SU-DHL-6 (cell line): ENCODE measurements at regions not wholly inside any gene's neighbourhood (a gene's known extent, or its start where the extent isn't known, plus 50 kb on each side); places are given as distances from the start of the nearest gene placed in this dataset.

Source experiments
- EZH2phosphoT487 ChIP-seq: fragments of 200-600 bp; sonication (generic), shearing (Covaris generic); conservative IDR thresholded peaks from 2 replicates; pipeline ENCODE4 v1.6.1; 2018; ENCODE audit warnings: mild to moderate bottlenecking, antibody characterized with exemption, low read length, moderate library complexity, mixed read lengths
- TF ChIP-seq, protein P1 (sequence below): fragments of 200-600 bp; sonication (generic); IDR thresholded peaks from one replicate; pipeline ENCODE4 v1.5.1; 2017; ENCODE audit warnings: antibody characterized with exemption, mild to moderate bottlenecking, low read length, moderate library complexity; ENCODE audit not compliant: insufficient read depth, poor library complexity, severe bottlenecking

DNA sequence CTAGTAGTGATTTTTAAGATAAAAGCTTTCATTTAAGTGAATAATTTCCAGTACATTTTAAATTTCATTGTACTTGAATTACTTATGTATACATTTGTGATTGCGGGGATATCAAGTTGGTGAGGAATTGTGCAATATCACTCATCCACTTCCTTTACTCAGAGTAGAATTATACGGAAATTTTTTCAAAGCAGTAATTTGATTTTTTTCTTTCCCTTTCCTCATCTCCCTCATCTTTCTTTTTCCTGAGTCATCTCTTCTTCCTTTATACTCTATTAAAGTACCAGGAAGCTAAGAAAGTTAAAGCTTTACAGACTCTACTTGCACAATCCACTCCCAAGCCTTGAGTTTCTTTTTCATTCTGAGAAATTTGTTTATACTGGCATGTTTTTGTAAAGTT is 60.9 kb upstream of the DEFB112 start:
- TF ChIP-seq, protein P1, sequence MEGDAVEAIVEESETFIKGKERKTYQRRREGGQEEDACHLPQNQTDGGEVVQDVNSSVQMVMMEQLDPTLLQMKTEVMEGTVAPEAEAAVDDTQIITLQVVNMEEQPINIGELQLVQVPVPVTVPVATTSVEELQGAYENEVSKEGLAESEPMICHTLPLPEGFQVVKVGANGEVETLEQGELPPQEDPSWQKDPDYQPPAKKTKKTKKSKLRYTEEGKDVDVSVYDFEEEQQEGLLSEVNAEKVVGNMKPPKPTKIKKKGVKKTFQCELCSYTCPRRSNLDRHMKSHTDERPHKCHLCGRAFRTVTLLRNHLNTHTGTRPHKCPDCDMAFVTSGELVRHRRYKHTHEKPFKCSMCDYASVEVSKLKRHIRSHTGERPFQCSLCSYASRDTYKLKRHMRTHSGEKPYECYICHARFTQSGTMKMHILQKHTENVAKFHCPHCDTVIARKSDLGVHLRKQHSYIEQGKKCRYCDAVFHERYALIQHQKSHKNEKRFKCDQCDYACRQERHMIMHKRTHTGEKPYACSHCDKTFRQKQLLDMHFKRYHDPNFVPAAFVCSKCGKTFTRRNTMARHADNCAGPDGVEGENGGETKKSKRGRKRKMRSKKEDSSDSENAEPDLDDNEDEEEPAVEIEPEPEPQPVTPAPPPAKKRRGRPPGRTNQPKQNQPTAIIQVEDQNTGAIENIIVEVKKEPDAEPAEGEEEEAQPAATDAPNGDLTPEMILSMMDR, result no peak
- TF ChIP-seq EZH2phosphoT487, result no peak
